ENCODE measurements at regions not wholly inside any gene's neighbourhood (a gene's known extent, or its start where the extent isn't known, plus 50 kb on each side); places are given as distances from the start of the nearest gene placed in this dataset.

- Mint-ChIP-seq H3K4me3 (no peak overlapping the region), H3K27me3 (ENCODE audit: low read depth) (no peaks in the 10 kb centered on the region), H3K36me3 (peaks cover 11% of the 10 kb centered on the region), H3K27ac (no peak overlapping the region), H3K4me1 (peaks cover 10% of the 10 kb centered on the region), H3K9me3 (peaks cover 27% of the 10 kb centered on the region)
- TF ChIP-seq FOXP4 (CRISPR knock-in tag; IDR thresholded peaks at IDR 0.05) (0 out of 2 replicates have a peak, but pooled peaks have one; percentile 23), EMX1 (CRISPR knock-in tag; IDR thresholded peaks at IDR 0.05) (no peak)
- DNase-seq (ENCODE audit: low spot score) (no peak), ATAC-seq (peak; percentile 64; the same call in 1 of the 2 replicates)
- ChIA-PET POLR2A (no interaction called here), CTCF (no interaction called here)
These were observed 220.9 kb downstream of the FOXO1 start for GRCh38 chr13:40445557-40445990.

- ChIA-PET POLR2A (no interaction called here), CTCF (no interaction called here)
- Mint-ChIP-seq H3K9me3 (peaks cover 34% of the 10 kb centered on the region), H3K4me1 (peaks cover 10% of the 10 kb centered on the region), H3K4me3 (no peak overlapping the region), H3K27ac (no peak overlapping the region), H3K36me3 (peaks cover 11% of the 10 kb centered on the region), H3K27me3 (ENCODE audit: low read depth) (no peaks in the 10 kb centered on the region)
- no peak for DNase-seq (ENCODE audit: low spot score)
- ATAC-seq: no peak
- TF ChIP-seq ATF6 (CRISPR knock-in tag; IDR thresholded peaks at IDR 0.05): no peak
- no peak for TF ChIP-seq CTCF (IDR thresholded peaks at IDR 0.05)
- TF ChIP-seq NFYB (CRISPR knock-in tag; conservative IDR thresholded peaks at IDR 0.05; ENCODE audit: low read depth): no peak
- no peak for TF ChIP-seq STAT6 (CRISPR knock-in tag; conservative IDR thresholded peaks at IDR 0.05; ENCODE audit: low read depth)
These were observed 220.1 kb downstream of the FOXO1 start for GRCh38 chr13:40446365-40446764.

GRCh38 chr13:40447857-40448256 is 218.6 kb downstream of the FOXO1 start:
- ChIA-PET POLR2A (no interaction called here), CTCF (interaction anchor here (0.8 kb wide), 2 partner anchors 117 to 235 kb away, joined by 3 to 4 read pairs; no protein-coding TSS in a partner anchor)
- ATAC-seq (peak; percentile 72), DNase-seq (ENCODE audit: low spot score) (no peak)
- H3K36me3 Mint-ChIP-seq: peaks cover 11% of the 10 kb centered on the region
- peaks cover 34% of the 10 kb centered on the region for H3K9me3 Mint-ChIP-seq
- H3K4me1 Mint-ChIP-seq: peaks cover 10% of the 10 kb centered on the region
- H3K27ac Mint-ChIP-seq: peak overlapping the region; percentile 58; the same call in 1 of the 2 replicates
- no peak overlapping the region for H3K4me3 Mint-ChIP-seq
- TF ChIP-seq MAX (CRISPR knock-in tag; IDR thresholded peaks at IDR 0.05) (no peak), ZNF232 (CRISPR knock-in tag; IDR thresholded peaks at IDR 0.05) (no peak), ZNF416 (CRISPR knock-in tag; IDR thresholded peaks at IDR 0.05) (no peak), AFF4 (CRISPR knock-in tag; IDR thresholded peaks at IDR 0.05; ENCODE audit: borderline replicate concordance) (no peak), JAZF1 (CRISPR knock-in tag; IDR thresholded peaks at IDR 0.05) (no peak), KAT7 (CRISPR knock-in tag; IDR thresholded peaks at IDR 0.05; ENCODE audit: borderline replicate concordance) (no peak), ZNF317 (CRISPR knock-in tag; IDR thresholded peaks at IDR 0.05; ENCODE audit: borderline replicate concordance, low read depth) (no peak), ATF2 (CRISPR knock-in tag; IDR thresholded peaks at IDR 0.05; ENCODE audit: borderline replicate concordance, low read depth) (no peak), ZNF423 (CRISPR knock-in tag; IDR thresholded peaks at IDR 0.05) (no peak), CBFB (CRISPR knock-in tag; IDR thresholded peaks at IDR 0.05; ENCODE audit: low read depth) (no peak)
- H3K27me3 Mint-ChIP-seq (ENCODE audit: low read depth): no peaks in the 10 kb centered on the region
